ENCODE measurements at regions not wholly inside any gene's neighbourhood (a gene's known extent, or its start where the extent isn't known, plus 50 kb on each side); places are given as distances from the start of the nearest gene placed in this dataset.

DNA sequence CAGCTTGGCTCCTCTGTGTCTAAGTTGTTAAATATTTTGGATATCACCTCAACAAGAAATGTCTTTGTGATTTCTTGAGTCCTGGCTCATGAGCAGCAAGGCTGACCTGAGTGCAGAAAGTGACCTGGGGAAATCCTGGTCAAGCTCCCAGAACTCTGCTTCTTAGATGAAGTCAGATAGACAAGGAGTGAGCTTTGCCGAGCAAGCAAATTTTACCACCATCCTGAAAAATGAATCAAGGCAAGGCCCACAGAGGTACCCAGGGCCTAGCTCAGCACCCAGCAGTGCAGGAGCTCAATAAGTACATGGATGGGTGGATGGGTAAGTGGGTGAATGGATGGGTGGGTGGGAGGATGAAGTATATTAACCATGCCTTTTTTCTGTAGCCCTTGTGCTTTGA, 291.8 kb downstream of the UACA start:
- Histone ChIP-seq H3K4me3 (no peak overlapping the region), H3K4me1 (peaks cover 33% of the 10 kb centered on the region), H3K27ac (no peak overlapping the region), H3K27me3 (ENCODE audit: low read depth) (no peaks in the 10 kb centered on the region), H3K9me3 (no peaks in the 10 kb centered on the region), H3K36me3 (no peaks in the 10 kb centered on the region)
- intact Hi-C loops (cut with DNase I): no loop called here
- no peak for DNase-seq
- TF ChIP-seq, protein P1, sequence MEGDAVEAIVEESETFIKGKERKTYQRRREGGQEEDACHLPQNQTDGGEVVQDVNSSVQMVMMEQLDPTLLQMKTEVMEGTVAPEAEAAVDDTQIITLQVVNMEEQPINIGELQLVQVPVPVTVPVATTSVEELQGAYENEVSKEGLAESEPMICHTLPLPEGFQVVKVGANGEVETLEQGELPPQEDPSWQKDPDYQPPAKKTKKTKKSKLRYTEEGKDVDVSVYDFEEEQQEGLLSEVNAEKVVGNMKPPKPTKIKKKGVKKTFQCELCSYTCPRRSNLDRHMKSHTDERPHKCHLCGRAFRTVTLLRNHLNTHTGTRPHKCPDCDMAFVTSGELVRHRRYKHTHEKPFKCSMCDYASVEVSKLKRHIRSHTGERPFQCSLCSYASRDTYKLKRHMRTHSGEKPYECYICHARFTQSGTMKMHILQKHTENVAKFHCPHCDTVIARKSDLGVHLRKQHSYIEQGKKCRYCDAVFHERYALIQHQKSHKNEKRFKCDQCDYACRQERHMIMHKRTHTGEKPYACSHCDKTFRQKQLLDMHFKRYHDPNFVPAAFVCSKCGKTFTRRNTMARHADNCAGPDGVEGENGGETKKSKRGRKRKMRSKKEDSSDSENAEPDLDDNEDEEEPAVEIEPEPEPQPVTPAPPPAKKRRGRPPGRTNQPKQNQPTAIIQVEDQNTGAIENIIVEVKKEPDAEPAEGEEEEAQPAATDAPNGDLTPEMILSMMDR (IDR thresholded peaks at IDR 0.05): no peak
- no peak for ATAC-seq

DNA sequence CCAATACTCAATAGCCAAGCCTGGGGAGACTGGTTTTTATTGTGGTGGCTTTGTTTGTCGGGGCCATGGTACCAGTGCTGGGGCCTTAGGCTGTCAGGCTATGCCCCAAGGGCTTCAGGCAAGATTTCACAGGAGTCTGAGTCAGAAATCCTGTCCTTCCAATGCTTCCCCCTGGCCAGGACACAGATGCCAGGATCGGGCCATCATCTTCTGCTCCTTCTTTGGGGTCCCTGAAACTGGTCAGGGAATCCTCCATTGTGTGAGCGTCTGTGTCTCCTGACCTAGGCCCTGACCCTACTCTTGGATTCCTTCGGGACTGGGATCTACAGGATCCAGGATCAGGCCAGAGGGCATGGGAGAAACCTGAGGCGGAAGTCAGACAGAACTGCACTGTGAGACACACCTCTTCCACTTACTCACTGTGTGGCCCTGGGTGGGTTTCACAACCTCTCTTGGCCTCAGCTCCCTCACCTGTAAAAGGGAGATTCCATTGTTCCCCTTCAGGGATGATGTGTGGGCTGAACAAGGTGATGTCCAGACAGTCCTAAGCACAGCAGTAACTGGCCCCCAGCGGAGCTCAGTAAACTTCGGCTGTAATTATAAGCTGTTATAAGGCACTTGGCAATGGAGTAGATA, 292.7 kb downstream of the UACA start:
- DNase-seq: no peak
- Histone ChIP-seq H3K4me3 (no peak overlapping the region), H3K27ac (no peak overlapping the region), H3K4me1 (peaks cover 30% of the 10 kb centered on the region), H3K9me3 (no peaks in the 10 kb centered on the region), H3K27me3 (ENCODE audit: low read depth) (no peaks in the 10 kb centered on the region), H3K36me3 (no peaks in the 10 kb centered on the region)
- intact Hi-C loops (cut with DNase I): no loop called here
- ATAC-seq: no peak
- TF ChIP-seq, protein P1 (IDR thresholded peaks at IDR 0.05): no peak

DNA sequence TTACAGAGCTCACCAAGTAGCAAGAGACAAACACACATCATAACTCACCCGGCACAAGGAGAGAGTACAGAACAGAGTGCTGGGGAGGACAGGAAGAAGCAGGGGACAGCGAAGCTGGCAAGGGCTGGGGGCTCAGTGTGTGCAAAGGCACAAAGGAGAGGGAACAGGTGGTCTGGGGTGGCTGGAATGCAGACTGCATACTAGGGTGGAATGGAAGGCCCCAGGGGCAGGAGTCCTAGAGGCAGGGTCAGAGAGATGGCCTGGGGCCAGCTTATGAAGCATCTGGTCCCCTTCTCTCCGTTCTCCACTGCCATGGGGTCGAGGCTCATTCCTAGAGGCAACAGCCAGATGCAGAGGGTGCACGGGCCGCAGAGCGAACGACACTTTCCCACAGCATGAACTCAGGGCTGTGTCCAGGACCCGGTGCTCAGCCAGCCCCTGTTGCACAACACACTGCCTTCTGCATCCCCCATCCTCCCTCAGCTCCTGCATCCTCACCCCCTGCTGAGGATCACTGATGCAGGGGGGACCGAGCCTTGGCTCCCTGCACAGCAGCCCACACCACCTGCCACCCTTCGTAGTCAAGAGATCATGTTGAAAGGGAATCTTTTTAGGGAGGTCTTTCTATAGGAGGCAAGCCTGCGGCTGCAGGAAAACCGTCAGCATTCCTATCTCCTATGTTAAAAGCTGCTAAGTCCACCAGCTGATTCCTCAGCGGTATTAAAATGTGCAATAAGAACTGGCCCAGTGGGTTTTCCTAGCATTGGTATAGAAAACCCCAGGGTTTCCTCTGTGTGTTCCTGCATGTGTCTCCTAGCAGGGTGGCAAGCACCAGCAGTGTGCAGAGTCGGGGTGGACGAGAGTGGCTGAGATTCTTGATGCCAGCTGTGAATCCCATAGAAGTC, 293.5 kb downstream of the UACA start:
- ATAC-seq (no peak), DNase-seq (no peak)
- intact Hi-C loops (cut with DNase I): no loop called here
- Histone ChIP-seq H3K9me3 (no peaks in the 10 kb centered on the region), H3K36me3 (no peaks in the 10 kb centered on the region), H3K27me3 (ENCODE audit: low read depth) (no peaks in the 10 kb centered on the region), H3K27ac (no peak overlapping the region), H3K4me3 (no peak overlapping the region), H3K4me1 (peaks cover 22% of the 10 kb centered on the region)
- TF ChIP-seq, protein P1 (IDR thresholded peaks at IDR 0.05): no peak

DNA sequence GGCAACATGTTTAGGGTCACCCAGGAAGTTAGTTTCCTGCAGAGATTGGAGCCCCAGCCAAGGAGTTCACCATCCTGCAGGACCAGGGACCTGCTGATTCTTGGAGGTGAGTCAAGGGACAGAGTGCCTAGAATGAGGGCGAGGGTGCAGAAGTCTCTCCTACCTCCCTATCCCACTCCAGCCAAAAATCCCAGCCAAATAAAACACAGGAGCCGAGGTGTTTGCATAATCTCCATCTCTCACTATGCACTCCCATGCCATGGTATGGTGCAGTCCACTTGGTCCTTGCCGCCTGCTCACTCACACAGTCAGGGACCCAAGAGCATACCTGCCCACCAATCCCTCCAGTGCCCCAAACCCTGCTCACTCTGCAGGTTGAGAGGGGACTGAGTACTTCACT, 294.2 kb downstream of the UACA start:
- no peak overlapping the region for H3K27ac ChIP-seq
- H3K27me3 ChIP-seq (ENCODE audit: low read depth): no peaks in the 10 kb centered on the region
- no peak for ATAC-seq
- DNase-seq: no peak
- no peaks in the 10 kb centered on the region for H3K9me3 ChIP-seq
- no peaks in the 10 kb centered on the region for H3K36me3 ChIP-seq
- intact Hi-C loops (cut with DNase I): no loop called here
- TF ChIP-seq, protein P1 (IDR thresholded peaks at IDR 0.05): no peak
- peaks cover 15% of the 10 kb centered on the region for H3K4me1 ChIP-seq
- no peak overlapping the region for H3K4me3 ChIP-seq

DNA sequence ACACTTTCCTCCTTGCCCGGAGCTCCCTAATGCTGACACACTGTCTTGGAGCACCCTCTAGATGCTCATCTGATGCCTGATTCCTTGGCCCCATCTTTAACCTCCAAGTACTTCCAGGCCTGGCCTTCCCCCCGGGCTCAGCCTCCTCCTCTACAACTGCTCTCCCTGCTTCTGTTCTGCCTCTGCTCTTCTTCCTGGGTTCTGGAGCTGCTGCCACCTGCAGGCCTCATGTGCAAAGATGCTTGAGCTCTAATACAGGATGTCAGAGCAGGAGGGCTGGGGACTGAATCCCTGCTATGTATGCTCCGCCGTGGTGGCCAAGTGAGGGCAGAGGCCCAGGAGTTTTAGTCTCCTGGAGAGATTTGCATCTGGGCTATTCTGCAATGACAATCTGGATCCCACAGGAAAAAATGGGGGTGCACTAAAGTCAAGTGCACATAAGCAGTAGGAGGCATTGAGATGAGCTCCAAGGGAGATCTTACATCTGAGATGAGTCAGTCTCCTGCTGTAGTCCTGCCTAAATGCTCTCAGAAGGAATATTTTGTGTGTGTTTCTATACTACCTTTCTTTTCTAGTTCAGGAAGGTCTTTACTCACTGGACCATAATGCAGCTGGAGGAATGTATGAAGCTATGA, 296.3 kb downstream of the UACA start:
- Histone ChIP-seq H3K36me3 (no peaks in the 10 kb centered on the region), H3K4me3 (no peak overlapping the region), H3K27ac (no peak overlapping the region), H3K9me3 (no peaks in the 10 kb centered on the region), H3K27me3 (ENCODE audit: low read depth) (no peaks in the 10 kb centered on the region), H3K4me1 (peaks cover 20% of the 10 kb centered on the region)
- ATAC-seq (peak; percentile 49 to 69), DNase-seq (peak; percentile 65)
- intact Hi-C loops (cut with DNase I): no loop called here
- TF ChIP-seq, protein P1 (IDR thresholded peaks at IDR 0.05): peak; percentile 61

All from lower lobe of right lung (tissue), 2 donors.